Thoracic aorta (tissue), 2 donors: ENCODE measurements at regions not wholly inside any gene's neighbourhood (a gene's known extent, or its start where the extent isn't known, plus 50 kb on each side); places are given as distances from the start of the nearest gene placed in this dataset.
A peak's percentile ranks its signal among the peaks of the same experiment; 100 is the strongest.

Source experiments
- ATAC-seq: fragments of 150-250 bp; one replicate; pipeline ENCODE4 v1.8.0; 2017; ENCODE audit warnings: low read depth; ENCODE audit not compliant: insufficient number of reproducible peaks, low FRiP score
- DNase-seq: peaks from one replicate; pipeline ENCODE4 v3.0.0-alpha.2; 2020; ENCODE audit warnings: low spot score
- H3K27ac ChIP-seq, 2 donors: fragments of 200-600 bp; sonication (generic); 1 replicate in 1 of 2; 2 replicates in 1 of 2; pipeline ENCODE4 v1.5.1; 2016; ENCODE audit warnings: mild to moderate bottlenecking in 2 of 2, moderate library complexity in 2 of 2
- H3K27me3 ChIP-seq: fragments of 200-600 bp; sonication (generic); replicated peaks from 2 replicates; pipeline ENCODE4 v1.6.0; 2016; ENCODE audit warnings: mild to moderate bottlenecking; ENCODE audit not compliant: insufficient read depth
- H3K36me3 ChIP-seq: fragments of 200-600 bp; sonication (generic); one replicate; pipeline ENCODE4 v1.5.1; 2016
- H3K4me1 ChIP-seq, 2 donors: fragments of 200-600 bp; sonication (generic); 1 replicate in 1 of 2; 2 replicates in 1 of 2; pipeline versions ENCODE4 v1.5.1 to v1.6.0; 2016; ENCODE audit warnings: low read depth in 2 of 2, mild to moderate bottlenecking in 1 of 2; ENCODE audit not compliant: control insufficient read depth in 1 of 2
- H3K4me3 ChIP-seq: fragments of 200-600 bp; sonication (generic); 2 replicates; pipeline ENCODE4 v1.5.1; 2016; ENCODE audit warnings: mild to moderate bottlenecking
- H3K9me3 ChIP-seq: fragments of 200-600 bp; sonication (generic); 2 replicates; pipeline ENCODE4 v1.5.1; 2016
- CTCF ChIP-seq: fragments of 200-600 bp; sonication (generic); IDR thresholded peaks from one replicate; pipeline ENCODE4 v1.5.1; 2019; ENCODE audit warnings: antibody characterized with exemption

DNA sequence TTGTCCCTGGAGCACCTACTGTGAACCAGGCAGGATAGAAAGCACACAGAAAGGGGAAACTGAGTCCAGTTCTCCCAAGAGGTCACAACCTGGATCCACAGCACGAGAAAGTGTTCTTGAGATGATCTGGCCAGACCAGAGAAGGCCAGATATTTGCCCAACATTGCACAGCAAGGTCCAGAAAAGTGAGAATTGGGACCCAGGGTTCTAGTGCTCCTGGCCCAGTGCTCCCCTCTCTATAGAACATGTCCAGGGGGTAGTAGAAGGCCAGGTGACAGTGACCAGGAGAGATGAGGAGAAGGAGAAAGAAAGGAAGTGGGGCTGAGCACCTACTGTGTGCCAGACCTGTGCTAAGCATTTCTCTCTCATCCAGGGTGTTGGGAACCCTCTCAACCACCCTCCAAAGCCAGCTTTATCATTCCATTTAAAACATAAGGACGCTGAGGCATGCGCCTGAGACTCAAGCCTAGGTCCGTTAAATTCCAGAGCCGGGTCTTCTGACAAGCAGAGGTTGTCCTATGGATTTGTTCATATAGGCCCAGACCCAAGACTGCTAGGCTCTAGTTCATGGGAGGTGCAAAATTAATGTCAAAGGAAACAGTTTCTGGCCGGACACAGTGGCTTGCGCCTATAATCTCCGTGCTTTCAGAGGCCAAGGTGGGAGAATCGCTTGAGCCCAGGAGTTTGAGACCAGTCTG lies 128.7 kb downstream of the MN1 start:
- Histone ChIP-seq H3K4me3 (no peak overlapping the region), H3K36me3 (no peaks in the 10 kb centered on the region), H3K9me3 (no peaks in the 10 kb centered on the region), H3K4me1 (peaks cover 14 to 47% of the 10 kb centered on the region in 2 donors), H3K27me3 (no peaks in the 10 kb centered on the region), H3K27ac (no peak overlapping the region)
- TF ChIP-seq CTCF = no peak
- ATAC-seq (no peak), DNase-seq (no peak)

DNA sequence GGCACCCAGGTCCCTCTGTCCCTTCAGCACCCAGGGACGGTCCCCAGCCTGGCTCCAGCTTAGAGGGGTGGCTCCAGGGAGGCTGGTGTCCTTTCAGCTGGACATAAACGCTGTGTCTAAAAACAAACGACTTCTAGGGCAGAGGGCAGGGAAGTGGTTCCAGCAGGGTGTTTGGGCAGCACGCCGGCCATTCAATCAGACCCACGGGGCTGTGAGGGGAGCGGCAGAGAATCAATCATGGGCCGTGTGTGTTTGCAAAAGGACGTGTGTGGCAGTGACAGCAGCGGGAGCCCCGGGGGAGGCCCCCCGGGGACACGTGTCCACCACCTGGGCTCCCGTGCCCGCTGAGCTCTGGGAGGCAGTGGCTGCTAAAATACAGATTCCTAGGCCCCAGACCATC lies 127.7 kb downstream of the MN1 start:
- H3K27me3 ChIP-seq = no peaks in the 10 kb centered on the region
- no peak for TF ChIP-seq CTCF
- DNase-seq (no peak), ATAC-seq (no peak)
- peaks cover 14 to 42% of the 10 kb centered on the region in 2 donors for H3K4me1 ChIP-seq
- H3K9me3 ChIP-seq = no peaks in the 10 kb centered on the region
- H3K4me3 ChIP-seq = peak overlapping the region; percentile 29
- H3K27ac ChIP-seq = no peak overlapping the region
- no peaks in the 10 kb centered on the region for H3K36me3 ChIP-seq

DNA sequence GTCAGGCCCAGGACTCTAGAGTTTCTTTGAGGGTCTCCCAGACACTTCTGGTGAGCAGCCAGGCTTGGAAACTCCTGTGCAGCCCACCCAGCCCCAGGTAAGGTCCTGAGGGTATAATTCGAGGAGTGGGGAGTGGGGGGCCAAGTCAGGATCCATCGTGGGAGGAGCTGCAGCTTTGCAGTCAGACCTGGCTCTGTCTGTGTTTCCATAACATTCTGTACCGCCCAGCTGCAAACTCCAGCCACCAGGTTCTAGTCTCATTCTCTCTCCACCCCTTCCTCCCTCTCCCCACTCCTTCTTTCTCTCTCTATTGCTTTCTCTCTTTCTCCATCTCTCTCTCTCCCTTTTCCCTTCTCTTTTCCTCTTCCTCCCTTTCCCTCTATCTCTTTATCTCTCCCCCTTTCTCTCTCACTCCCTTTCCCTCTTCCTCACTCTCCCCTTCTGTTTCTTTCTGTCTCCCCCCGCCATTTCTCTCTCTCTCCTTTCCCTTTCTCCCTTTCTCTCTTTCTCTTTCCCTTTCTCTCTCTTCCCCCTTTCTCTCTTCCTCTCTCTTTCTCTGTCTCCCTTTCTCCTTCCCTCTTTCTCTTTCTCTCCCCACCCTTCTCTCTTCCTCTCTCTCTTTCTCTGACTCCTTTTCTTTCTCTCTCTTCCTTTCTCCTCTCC lies 127.2 kb downstream of the MN1 start:
- no peak for TF ChIP-seq CTCF
- Histone ChIP-seq H3K9me3 (no peaks in the 10 kb centered on the region), H3K27me3 (no peaks in the 10 kb centered on the region), H3K4me1 (peaks cover 14 to 37% of the 10 kb centered on the region in 2 donors), H3K4me3 (peak overlapping the region; percentile 29), H3K36me3 (no peaks in the 10 kb centered on the region), H3K27ac (no peak overlapping the region)
- ATAC-seq (no peak), DNase-seq (no peak)

DNA sequence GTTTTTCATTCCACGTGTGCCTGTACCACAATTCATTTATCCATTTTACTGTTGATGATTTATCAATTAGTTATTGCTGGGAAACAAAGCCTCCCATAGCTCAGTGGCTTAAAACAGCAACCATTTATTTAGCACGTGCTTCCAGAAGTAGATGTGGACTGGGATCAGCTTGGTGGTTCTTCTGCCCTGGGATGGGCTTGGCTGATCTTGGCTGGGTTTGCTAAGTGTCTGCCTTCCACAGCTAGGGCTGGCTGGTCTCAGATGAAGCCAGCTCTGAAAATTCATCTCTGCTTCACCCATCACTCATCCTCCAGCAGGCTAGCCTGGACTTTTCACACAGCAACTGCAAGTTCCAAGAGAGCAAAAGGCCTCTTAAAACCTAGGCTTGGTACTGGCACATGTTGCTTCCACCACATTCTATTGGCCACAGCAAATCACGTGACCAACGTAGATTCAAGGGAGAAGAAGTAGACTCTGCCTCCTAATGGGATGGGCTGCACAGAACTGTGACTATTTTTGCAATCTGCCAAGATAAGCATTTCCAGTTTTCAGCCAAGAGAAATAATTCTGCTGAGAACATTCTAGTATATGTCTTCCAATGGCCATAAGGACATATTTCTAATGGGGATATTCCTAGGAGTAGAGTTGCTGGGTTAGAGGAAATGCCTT lies 124.9 kb downstream of the MN1 start:
- Histone ChIP-seq H3K27ac (no peak overlapping the region), H3K27me3 (no peaks in the 10 kb centered on the region), H3K36me3 (no peaks in the 10 kb centered on the region), H3K4me1 (peaks cover 5 to 19% of the 10 kb centered on the region in 2 donors), H3K9me3 (no peaks in the 10 kb centered on the region), H3K4me3 (no peak overlapping the region)
- no peak for DNase-seq
- no peak for TF ChIP-seq CTCF
- ATAC-seq = no peak

GRCh38 chr22:27677905-27678458 lies 123.6 kb downstream of the MN1 start:
- DNase-seq (no peak), ATAC-seq (no peak)
- Histone ChIP-seq H3K4me1 (peaks cover 5 to 19% of the 10 kb centered on the region in 2 donors), H3K36me3 (no peaks in the 10 kb centered on the region), H3K27ac (no peak overlapping the region), H3K4me3 (no peak overlapping the region), H3K27me3 (no peaks in the 10 kb centered on the region), H3K9me3 (no peaks in the 10 kb centered on the region)
- TF ChIP-seq CTCF = no peak
